Endothelial cell of umbilical vein (primary cell): ENCODE measurements at regions not wholly inside any gene's neighbourhood (a gene's known extent, or its start where the extent isn't known, plus 50 kb on each side); places are given as distances from the start of the nearest gene placed in this dataset.

Experiments
- BruUV-seq: library from RNA; stranded (reverse); fragments of 400-500 nt; replicated peaks from 2 replicates; lab custom pipeline; 2021; lab: Mats Ljungman, UMichigan
- CTCF ChIA-PET: fragments of 300-600, 350-600 bp; sonication (Branson Sonifier 250); formaldehyde crosslinking; loops from one replicate; lab custom pipeline; 2021; ENCODE audit warnings: antibody characterized with exemption, inconsistent platforms; lab: Charles Lee
- POLR2A ChIA-PET: fragments of 300-600, 350-600 bp; sonication (Branson Sonifier 250); formaldehyde crosslinking; loops from one replicate; lab custom pipeline; 2021; ENCODE audit warnings: antibody characterized with exemption, inconsistent platforms; lab: Charles Lee
- DNase-seq: peaks from one replicate; pipeline ENCODE4 v3.0.0-alpha.2; 2011; ENCODE audit warnings: low read depth, low spot score
- FAIRE-seq: peaks from 2 replicates; lab custom pipeline; 2011; peaks lifted over from hg19 to GRCh38; lab: Jason Lieb, UNC
- H2AFZ ChIP-seq: 2 replicates; pipeline ENCODE4 v1.6.0; 2012; ENCODE audit warnings: low read depth, low read length, control low read depth, inconsistent platforms
- H3K27ac ChIP-seq: 2 replicates; pipeline ENCODE4 v1.5.1; 2011; ENCODE audit warnings: low read depth, mild to moderate bottlenecking, control low read depth, low read length, moderate library complexity; ENCODE audit not compliant: insufficient read depth
- H3K27me3 ChIP-seq, 2 experiments: 2 replicates each; pipeline versions ENCODE4 v1.6.0 to v1.6.1; 2011; ENCODE audit warnings: low read length in 2 of 2, mixed read lengths in 1 of 2; ENCODE audit not compliant: control insufficient read depth in 2 of 2, insufficient read depth in 2 of 2
- H3K36me3 ChIP-seq, 2 experiments: 2 replicates in 1 of 2; 3 replicates in 1 of 2; pipeline ENCODE4 v1.5.1; 2011; ENCODE audit warnings: low read length in 2 of 2, mild to moderate bottlenecking in 1 of 2, moderate library complexity in 1 of 2; ENCODE audit not compliant: control insufficient read depth in 2 of 2, insufficient read depth in 2 of 2; ENCODE audit errors: extremely low read depth in 1 of 2
- H3K4me1 ChIP-seq: 3 replicates; pipeline ENCODE4 v1.5.1; 2011; ENCODE audit warnings: mild to moderate bottlenecking, low read length; ENCODE audit not compliant: control insufficient read depth, insufficient read depth; ENCODE audit errors: extremely low read depth
- H3K4me2 ChIP-seq: 2 replicates; pipeline ENCODE4 v1.6.1; 2011; ENCODE audit warnings: low read length, control low read depth, mixed read lengths; ENCODE audit not compliant: insufficient read depth
- H3K4me3 ChIP-seq, 3 experiments: fragments of 200-600 bp in 1 of 3; sonication (generic), shearing (Covaris generic) in 1 of 3; replicated peaks in 1 of 3; 2 replicates each; pipeline ENCODE4 v1.5.1; 2011 to 2016; ENCODE audit warnings: control low read depth in 3 of 3, low read length in 3 of 3, mild to moderate bottlenecking in 2 of 3, inconsistent platforms in 1 of 3, low read depth in 1 of 3, moderate library complexity in 1 of 3; ENCODE audit not compliant: insufficient read depth in 1 of 3
- H3K79me2 ChIP-seq: 2 replicates; pipeline ENCODE4 v1.6.0; 2012; ENCODE audit warnings: low read length, inconsistent platforms; ENCODE audit not compliant: control insufficient read depth, insufficient read depth
- H3K9ac ChIP-seq: replicated peaks from 2 replicates; pipeline ENCODE3; 2011; ENCODE audit warnings: low read length, control low read depth; ENCODE audit not compliant: insufficient read depth; ENCODE audit errors: extremely low read depth
- H3K9me1 ChIP-seq: replicated peaks from 3 replicates; pipeline ENCODE4 v1.6.0; 2011; ENCODE audit warnings: mild to moderate bottlenecking, low read length; ENCODE audit not compliant: control insufficient read depth, insufficient read depth; ENCODE audit errors: extremely low read depth
- H3K9me3 ChIP-seq: replicated peaks from 2 replicates; pipeline ENCODE4 v1.5.1; 2012; ENCODE audit warnings: low read length, inconsistent platforms; ENCODE audit not compliant: control insufficient read depth, insufficient read depth
- H4K20me1 ChIP-seq: replicated peaks from 2 replicates; pipeline ENCODE3; 2011; ENCODE audit warnings: mild to moderate bottlenecking, low read length; ENCODE audit not compliant: control insufficient read depth, insufficient read depth; ENCODE audit errors: extremely low read depth
- EZH2 ChIP-seq: IDR thresholded peaks from 2 replicates; pipeline ENCODE4 v1.6.1; 2012; ENCODE audit warnings: borderline replicate concordance, low read depth, mild to moderate bottlenecking, moderate library complexity, low read length, inconsistent platforms; ENCODE audit not compliant: severe bottlenecking
- FOS ChIP-seq: IDR thresholded peaks from 2 replicates; pipeline ENCODE4 v1.6.1; 2011; ENCODE audit warnings: mild to moderate bottlenecking, low read length, moderate library complexity, borderline replicate concordance; ENCODE audit not compliant: insufficient read depth
- GATA2 ChIP-seq: IDR thresholded peaks from 2 replicates; pipeline ENCODE4 v1.7.0; 2011; ENCODE audit warnings: low read depth, mild to moderate bottlenecking, moderate library complexity, mixed read lengths, low read length; ENCODE audit not compliant: insufficient read length, insufficient read depth
- JUN ChIP-seq: IDR thresholded peaks from 2 replicates; pipeline ENCODE4 v1.6.1; 2011; ENCODE audit warnings: borderline replicate concordance, low read depth; ENCODE audit not compliant: insufficient read length, insufficient read depth
- MAX ChIP-seq: IDR thresholded peaks from 2 replicates; pipeline ENCODE4 v1.6.1; 2011; ENCODE audit not compliant: insufficient read depth, insufficient read length
- MYC ChIP-seq: IDR thresholded peaks from one replicate; pipeline ENCODE4 v1.6.1; 2011; ENCODE audit warnings: mild to moderate bottlenecking, low read depth, low read length
- POLR2A ChIP-seq: IDR thresholded peaks from 2 replicates; pipeline ENCODE4 v1.6.1; 2012; ENCODE audit warnings: low read depth, mild to moderate bottlenecking, control low read depth, low read length
- POLR2AphosphoS5 ChIP-seq: IDR thresholded peaks from 2 replicates; pipeline ENCODE4 v1.6.1; 2012; ENCODE audit warnings: low read depth, mild to moderate bottlenecking, control low read depth, low read length, moderate library complexity; ENCODE audit not compliant: insufficient read depth
- dilution Hi-C: fragments of 300-500 bp; cut with MboI; formaldehyde crosslinking; loops from one replicate; pipeline ENCODE4 v1.15.0; 2019; ENCODE audit warnings: low sequenced_read_pairs; ENCODE audit not compliant: extremely low pct_ligation_motif_present
- intact Hi-C: fragments of 100-400 bp; cut with micrococcal nuclease; formaldehyde crosslinking; loops from one replicate; pipeline ENCODE4 v1.10.0; 2022
- TF ChIP-seq, protein P1 (sequence below), 2 donors: IDR thresholded peaks; 1 replicate in 1 of 2; 2 replicates in 1 of 2; pipeline ENCODE4 v1.5.1; 2011; ENCODE audit warnings: low read length in 2 of 2, mild to moderate bottlenecking in 2 of 2, moderate library complexity in 2 of 2, control low read depth in 1 of 2, inconsistent platforms in 1 of 2, low read depth in 1 of 2; ENCODE audit not compliant: insufficient read depth in 1 of 2; ENCODE audit errors: extremely low read depth in 1 of 2

DNA sequence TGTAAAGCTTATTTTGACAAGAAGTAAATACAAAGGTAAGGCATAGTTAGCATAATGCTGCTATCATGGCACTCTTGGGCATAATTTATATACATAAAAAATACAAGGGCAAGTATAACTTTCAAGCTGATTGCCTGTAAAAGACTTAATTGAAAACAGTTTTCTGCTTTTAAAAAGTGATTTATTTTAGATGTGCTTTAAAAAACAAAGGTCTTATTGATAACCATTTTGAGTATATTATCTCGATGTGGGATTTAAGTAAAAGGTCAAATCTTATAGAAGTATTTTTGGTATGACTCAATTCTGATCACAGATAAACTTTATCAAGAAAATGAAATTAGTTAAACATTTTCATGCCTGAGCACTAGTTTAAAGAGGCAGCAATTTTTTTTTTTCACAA lies 175.8 kb downstream of the KCNRG start:
- no peaks in the 10 kb centered on the region for H3K9me3 ChIP-seq
- H3K27ac ChIP-seq, result no peak overlapping the region
- no peak overlapping the region for H2AFZ ChIP-seq
- no TSS peak for BruUV-seq
- CTCF ChIA-PET, result interaction anchor here (1.1 kb wide), 1 partner anchor 10 kb away, joined by 3 read pairs; no protein-coding TSS in a partner anchor
- no peak overlapping the region for H3K4me2 ChIP-seq
- DNase-seq (no peak), FAIRE-seq (no peak)
- no peaks in the 10 kb centered on the region for H3K27me3 ChIP-seq
- peaks cover 4% of the 10 kb centered on the region for H3K4me1 ChIP-seq
- H3K79me2 ChIP-seq, result no peaks in the 10 kb centered on the region
- H4K20me1 ChIP-seq, result no peaks in the 10 kb centered on the region
- no peaks in the 10 kb centered on the region for H3K9me1 ChIP-seq
- intact Hi-C loops, result no loop called here
- TF ChIP-seq MAX, result no peak
- no peak for TF ChIP-seq GATA2
- TF ChIP-seq FOS, result no peak
- no peak for TF ChIP-seq POLR2AphosphoS5
- TF ChIP-seq MYC, result no peak
- TF ChIP-seq, protein P1, sequence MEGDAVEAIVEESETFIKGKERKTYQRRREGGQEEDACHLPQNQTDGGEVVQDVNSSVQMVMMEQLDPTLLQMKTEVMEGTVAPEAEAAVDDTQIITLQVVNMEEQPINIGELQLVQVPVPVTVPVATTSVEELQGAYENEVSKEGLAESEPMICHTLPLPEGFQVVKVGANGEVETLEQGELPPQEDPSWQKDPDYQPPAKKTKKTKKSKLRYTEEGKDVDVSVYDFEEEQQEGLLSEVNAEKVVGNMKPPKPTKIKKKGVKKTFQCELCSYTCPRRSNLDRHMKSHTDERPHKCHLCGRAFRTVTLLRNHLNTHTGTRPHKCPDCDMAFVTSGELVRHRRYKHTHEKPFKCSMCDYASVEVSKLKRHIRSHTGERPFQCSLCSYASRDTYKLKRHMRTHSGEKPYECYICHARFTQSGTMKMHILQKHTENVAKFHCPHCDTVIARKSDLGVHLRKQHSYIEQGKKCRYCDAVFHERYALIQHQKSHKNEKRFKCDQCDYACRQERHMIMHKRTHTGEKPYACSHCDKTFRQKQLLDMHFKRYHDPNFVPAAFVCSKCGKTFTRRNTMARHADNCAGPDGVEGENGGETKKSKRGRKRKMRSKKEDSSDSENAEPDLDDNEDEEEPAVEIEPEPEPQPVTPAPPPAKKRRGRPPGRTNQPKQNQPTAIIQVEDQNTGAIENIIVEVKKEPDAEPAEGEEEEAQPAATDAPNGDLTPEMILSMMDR (IDR thresholded peaks at IDR 0.05; ENCODE audit: extremely low read depth in 1 of 2, insufficient read depth in 1 of 2, low read depth in 1 of 2, low read length in 2 of 2), result no peak
- TF ChIP-seq JUN, result no peak
- no peak for TF ChIP-seq EZH2
- no peak for TF ChIP-seq POLR2A
- POLR2A ChIA-PET, result no interaction called here
- dilution Hi-C loops, result no loop called here
- H3K36me3 ChIP-seq, result no peaks in the 10 kb centered on the region
- H3K4me3 ChIP-seq, result no peak overlapping the region
- no peak overlapping the region for H3K9ac ChIP-seq
